Loucy (cell line): ENCODE measurements at regions not wholly inside any gene's neighbourhood (a gene's known extent, or its start where the extent isn't known, plus 50 kb on each side); places are given as distances from the start of the nearest gene placed in this dataset.

Source experiments
- EZH2phosphoT487 ChIP-seq: fragments of 200-600 bp; IDR thresholded peaks from 2 replicates; pipeline ENCODE4 v1.6.1; 2018; ENCODE audit warnings: antibody characterized with exemption, mild to moderate bottlenecking, moderate library complexity, borderline replicate concordance
- TF ChIP-seq, protein P1 (sequence below): fragments of 200-600 bp; sonication (generic); conservative IDR thresholded peaks from 2 replicates; pipeline ENCODE4 v1.5.1; 2014; ENCODE audit warnings: mild to moderate bottlenecking, antibody characterized with exemption, low read length

GRCh38 chr9:34782372-34782771 is 72.4 kb upstream of the CCL21 start:
- TF ChIP-seq, protein P1, sequence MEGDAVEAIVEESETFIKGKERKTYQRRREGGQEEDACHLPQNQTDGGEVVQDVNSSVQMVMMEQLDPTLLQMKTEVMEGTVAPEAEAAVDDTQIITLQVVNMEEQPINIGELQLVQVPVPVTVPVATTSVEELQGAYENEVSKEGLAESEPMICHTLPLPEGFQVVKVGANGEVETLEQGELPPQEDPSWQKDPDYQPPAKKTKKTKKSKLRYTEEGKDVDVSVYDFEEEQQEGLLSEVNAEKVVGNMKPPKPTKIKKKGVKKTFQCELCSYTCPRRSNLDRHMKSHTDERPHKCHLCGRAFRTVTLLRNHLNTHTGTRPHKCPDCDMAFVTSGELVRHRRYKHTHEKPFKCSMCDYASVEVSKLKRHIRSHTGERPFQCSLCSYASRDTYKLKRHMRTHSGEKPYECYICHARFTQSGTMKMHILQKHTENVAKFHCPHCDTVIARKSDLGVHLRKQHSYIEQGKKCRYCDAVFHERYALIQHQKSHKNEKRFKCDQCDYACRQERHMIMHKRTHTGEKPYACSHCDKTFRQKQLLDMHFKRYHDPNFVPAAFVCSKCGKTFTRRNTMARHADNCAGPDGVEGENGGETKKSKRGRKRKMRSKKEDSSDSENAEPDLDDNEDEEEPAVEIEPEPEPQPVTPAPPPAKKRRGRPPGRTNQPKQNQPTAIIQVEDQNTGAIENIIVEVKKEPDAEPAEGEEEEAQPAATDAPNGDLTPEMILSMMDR, result no peak
- no peak for TF ChIP-seq EZH2phosphoT487
